Endothelial cell of umbilical vein (primary cell): ENCODE measurements at regions not wholly inside any gene's neighbourhood (a gene's known extent, or its start where the extent isn't known, plus 50 kb on each side); places are given as distances from the start of the nearest gene placed in this dataset.

Experiments
- BruUV-seq: library from RNA; stranded (reverse); fragments of 400-500 nt; replicated peaks from 2 replicates; lab custom pipeline; 2021; lab: Mats Ljungman, UMichigan
- CTCF ChIA-PET: fragments of 300-600, 350-600 bp; sonication (Branson Sonifier 250); formaldehyde crosslinking; loops from one replicate; lab custom pipeline; 2021; ENCODE audit warnings: antibody characterized with exemption, inconsistent platforms; lab: Charles Lee
- POLR2A ChIA-PET: fragments of 300-600, 350-600 bp; sonication (Branson Sonifier 250); formaldehyde crosslinking; loops from one replicate; lab custom pipeline; 2021; ENCODE audit warnings: antibody characterized with exemption, inconsistent platforms; lab: Charles Lee
- DNase-seq: peaks from one replicate; pipeline ENCODE4 v3.0.0-alpha.2; 2011; ENCODE audit warnings: low read depth, low spot score
- FAIRE-seq: peaks from 2 replicates; lab custom pipeline; 2011; peaks lifted over from hg19 to GRCh38; lab: Jason Lieb, UNC
- H2AFZ ChIP-seq: 2 replicates; pipeline ENCODE4 v1.6.0; 2012; ENCODE audit warnings: low read depth, low read length, control low read depth, inconsistent platforms
- H3K27ac ChIP-seq: 2 replicates; pipeline ENCODE4 v1.5.1; 2011; ENCODE audit warnings: low read depth, mild to moderate bottlenecking, control low read depth, low read length, moderate library complexity; ENCODE audit not compliant: insufficient read depth
- H3K27me3 ChIP-seq, 2 experiments: 2 replicates each; pipeline versions ENCODE4 v1.6.0 to v1.6.1; 2011; ENCODE audit warnings: low read length in 2 of 2, mixed read lengths in 1 of 2; ENCODE audit not compliant: control insufficient read depth in 2 of 2, insufficient read depth in 2 of 2
- H3K36me3 ChIP-seq, 2 experiments: 2 replicates in 1 of 2; 3 replicates in 1 of 2; pipeline ENCODE4 v1.5.1; 2011; ENCODE audit warnings: low read length in 2 of 2, mild to moderate bottlenecking in 1 of 2, moderate library complexity in 1 of 2; ENCODE audit not compliant: control insufficient read depth in 2 of 2, insufficient read depth in 2 of 2; ENCODE audit errors: extremely low read depth in 1 of 2
- H3K4me1 ChIP-seq: 3 replicates; pipeline ENCODE4 v1.5.1; 2011; ENCODE audit warnings: mild to moderate bottlenecking, low read length; ENCODE audit not compliant: control insufficient read depth, insufficient read depth; ENCODE audit errors: extremely low read depth
- H3K4me2 ChIP-seq: 2 replicates; pipeline ENCODE4 v1.6.1; 2011; ENCODE audit warnings: low read length, control low read depth, mixed read lengths; ENCODE audit not compliant: insufficient read depth
- H3K4me3 ChIP-seq, 3 experiments: fragments of 200-600 bp in 1 of 3; sonication (generic), shearing (Covaris generic) in 1 of 3; replicated peaks in 1 of 3; 2 replicates each; pipeline ENCODE4 v1.5.1; 2011 to 2016; ENCODE audit warnings: control low read depth in 3 of 3, low read length in 3 of 3, mild to moderate bottlenecking in 2 of 3, inconsistent platforms in 1 of 3, low read depth in 1 of 3, moderate library complexity in 1 of 3; ENCODE audit not compliant: insufficient read depth in 1 of 3
- H3K79me2 ChIP-seq: 2 replicates; pipeline ENCODE4 v1.6.0; 2012; ENCODE audit warnings: low read length, inconsistent platforms; ENCODE audit not compliant: control insufficient read depth, insufficient read depth
- H3K9ac ChIP-seq: replicated peaks from 2 replicates; pipeline ENCODE3; 2011; ENCODE audit warnings: low read length, control low read depth; ENCODE audit not compliant: insufficient read depth; ENCODE audit errors: extremely low read depth
- H3K9me1 ChIP-seq: replicated peaks from 3 replicates; pipeline ENCODE4 v1.6.0; 2011; ENCODE audit warnings: mild to moderate bottlenecking, low read length; ENCODE audit not compliant: control insufficient read depth, insufficient read depth; ENCODE audit errors: extremely low read depth
- H3K9me3 ChIP-seq: replicated peaks from 2 replicates; pipeline ENCODE4 v1.5.1; 2012; ENCODE audit warnings: low read length, inconsistent platforms; ENCODE audit not compliant: control insufficient read depth, insufficient read depth
- H4K20me1 ChIP-seq: replicated peaks from 2 replicates; pipeline ENCODE3; 2011; ENCODE audit warnings: mild to moderate bottlenecking, low read length; ENCODE audit not compliant: control insufficient read depth, insufficient read depth; ENCODE audit errors: extremely low read depth
- EZH2 ChIP-seq: IDR thresholded peaks from 2 replicates; pipeline ENCODE4 v1.6.1; 2012; ENCODE audit warnings: borderline replicate concordance, low read depth, mild to moderate bottlenecking, moderate library complexity, low read length, inconsistent platforms; ENCODE audit not compliant: severe bottlenecking
- FOS ChIP-seq: IDR thresholded peaks from 2 replicates; pipeline ENCODE4 v1.6.1; 2011; ENCODE audit warnings: mild to moderate bottlenecking, low read length, moderate library complexity, borderline replicate concordance; ENCODE audit not compliant: insufficient read depth
- GATA2 ChIP-seq: IDR thresholded peaks from 2 replicates; pipeline ENCODE4 v1.7.0; 2011; ENCODE audit warnings: low read depth, mild to moderate bottlenecking, moderate library complexity, mixed read lengths, low read length; ENCODE audit not compliant: insufficient read length, insufficient read depth
- JUN ChIP-seq: IDR thresholded peaks from 2 replicates; pipeline ENCODE4 v1.6.1; 2011; ENCODE audit warnings: borderline replicate concordance, low read depth; ENCODE audit not compliant: insufficient read length, insufficient read depth
- MYC ChIP-seq: IDR thresholded peaks from one replicate; pipeline ENCODE4 v1.6.1; 2011; ENCODE audit warnings: mild to moderate bottlenecking, low read depth, low read length
- POLR2A ChIP-seq: IDR thresholded peaks from 2 replicates; pipeline ENCODE4 v1.6.1; 2012; ENCODE audit warnings: low read depth, mild to moderate bottlenecking, control low read depth, low read length
- POLR2AphosphoS5 ChIP-seq: IDR thresholded peaks from 2 replicates; pipeline ENCODE4 v1.6.1; 2012; ENCODE audit warnings: low read depth, mild to moderate bottlenecking, control low read depth, low read length, moderate library complexity; ENCODE audit not compliant: insufficient read depth
- dilution Hi-C: fragments of 300-500 bp; cut with MboI; formaldehyde crosslinking; loops from one replicate; pipeline ENCODE4 v1.15.0; 2019; ENCODE audit warnings: low sequenced_read_pairs; ENCODE audit not compliant: extremely low pct_ligation_motif_present
- intact Hi-C: fragments of 100-400 bp; cut with micrococcal nuclease; formaldehyde crosslinking; loops from one replicate; pipeline ENCODE4 v1.10.0; 2022
- TF ChIP-seq, protein P1 (sequence below), 2 donors: IDR thresholded peaks; 1 replicate in 1 of 2; 2 replicates in 1 of 2; pipeline ENCODE4 v1.5.1; 2011; ENCODE audit warnings: low read length in 2 of 2, mild to moderate bottlenecking in 2 of 2, moderate library complexity in 2 of 2, control low read depth in 1 of 2, inconsistent platforms in 1 of 2, low read depth in 1 of 2; ENCODE audit not compliant: insufficient read depth in 1 of 2; ENCODE audit errors: extremely low read depth in 1 of 2
- TF ChIP-seq, protein P2 (sequence below): IDR thresholded peaks from 2 replicates; pipeline ENCODE4 v1.6.1; 2011; ENCODE audit not compliant: insufficient read depth, insufficient read length

DNA sequence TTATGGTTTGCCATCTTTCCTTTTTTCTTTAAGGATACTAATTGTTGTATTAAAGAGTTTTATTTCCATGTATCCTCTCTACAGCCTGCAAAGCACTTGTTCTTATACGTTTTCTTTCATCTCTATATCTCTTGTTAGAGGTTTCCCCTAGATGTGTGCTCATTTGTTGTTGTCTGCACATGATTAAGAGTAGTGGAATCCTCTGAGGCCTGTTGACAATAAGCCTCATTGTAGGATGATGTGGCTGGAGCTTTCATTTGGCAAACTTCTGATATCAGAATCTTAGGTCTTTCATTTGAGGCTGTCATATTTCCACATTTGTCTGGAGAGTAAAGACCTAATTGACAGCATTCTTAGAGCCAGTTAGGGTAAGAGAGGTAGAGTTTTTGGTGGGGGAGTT lies 506.0 kb downstream of the DIPK2A start:
- no peak overlapping the region for H3K27ac ChIP-seq
- no peak overlapping the region for H3K4me3 ChIP-seq
- H3K27me3 ChIP-seq, result no peaks in the 10 kb centered on the region
- BruUV-seq, result no TSS peak
- H3K4me2 ChIP-seq, result no peak overlapping the region
- no peaks in the 10 kb centered on the region for H4K20me1 ChIP-seq
- TF ChIP-seq, protein P1, sequence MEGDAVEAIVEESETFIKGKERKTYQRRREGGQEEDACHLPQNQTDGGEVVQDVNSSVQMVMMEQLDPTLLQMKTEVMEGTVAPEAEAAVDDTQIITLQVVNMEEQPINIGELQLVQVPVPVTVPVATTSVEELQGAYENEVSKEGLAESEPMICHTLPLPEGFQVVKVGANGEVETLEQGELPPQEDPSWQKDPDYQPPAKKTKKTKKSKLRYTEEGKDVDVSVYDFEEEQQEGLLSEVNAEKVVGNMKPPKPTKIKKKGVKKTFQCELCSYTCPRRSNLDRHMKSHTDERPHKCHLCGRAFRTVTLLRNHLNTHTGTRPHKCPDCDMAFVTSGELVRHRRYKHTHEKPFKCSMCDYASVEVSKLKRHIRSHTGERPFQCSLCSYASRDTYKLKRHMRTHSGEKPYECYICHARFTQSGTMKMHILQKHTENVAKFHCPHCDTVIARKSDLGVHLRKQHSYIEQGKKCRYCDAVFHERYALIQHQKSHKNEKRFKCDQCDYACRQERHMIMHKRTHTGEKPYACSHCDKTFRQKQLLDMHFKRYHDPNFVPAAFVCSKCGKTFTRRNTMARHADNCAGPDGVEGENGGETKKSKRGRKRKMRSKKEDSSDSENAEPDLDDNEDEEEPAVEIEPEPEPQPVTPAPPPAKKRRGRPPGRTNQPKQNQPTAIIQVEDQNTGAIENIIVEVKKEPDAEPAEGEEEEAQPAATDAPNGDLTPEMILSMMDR (IDR thresholded peaks at IDR 0.05; ENCODE audit: extremely low read depth in 1 of 2, insufficient read depth in 1 of 2, low read depth in 1 of 2, low read length in 2 of 2), result no peak
- TF ChIP-seq, protein P2, sequence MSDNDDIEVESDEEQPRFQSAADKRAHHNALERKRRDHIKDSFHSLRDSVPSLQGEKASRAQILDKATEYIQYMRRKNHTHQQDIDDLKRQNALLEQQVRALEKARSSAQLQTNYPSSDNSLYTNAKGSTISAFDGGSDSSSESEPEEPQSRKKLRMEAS, result no peak
- TF ChIP-seq GATA2, result no peak
- TF ChIP-seq JUN, result no peak
- no peak for TF ChIP-seq MYC
- no peak for TF ChIP-seq POLR2A
- TF ChIP-seq FOS, result no peak
- no peak for TF ChIP-seq POLR2AphosphoS5
- TF ChIP-seq EZH2, result no peak
- H3K9me1 ChIP-seq, result no peaks in the 10 kb centered on the region
- H3K36me3 ChIP-seq, result no peaks in the 10 kb centered on the region
- H2AFZ ChIP-seq, result no peak overlapping the region
- no peaks in the 10 kb centered on the region for H3K4me1 ChIP-seq
- POLR2A ChIA-PET, result no interaction called here
- H3K9ac ChIP-seq, result no peak overlapping the region
- intact Hi-C loops (no loop called here), dilution Hi-C loops (no loop called here)
- FAIRE-seq (no peak), DNase-seq (no peak)
- H3K79me2 ChIP-seq, result no peaks in the 10 kb centered on the region
- CTCF ChIA-PET, result interaction anchor here (1.0 kb wide), 1 partner anchor 19 kb away, joined by 3 read pairs; no protein-coding TSS in a partner anchor
- H3K9me3 ChIP-seq, result no peaks in the 10 kb centered on the region
